ENCODE measurements at regions not wholly inside any gene's neighbourhood (a gene's known extent, or its start where the extent isn't known, plus 50 kb on each side); places are given as distances from the start of the nearest gene placed in this dataset.
"Not testable (repeated sequence)": the region's sequence is repeated elsewhere in the genome, so short reads cannot be mapped to it uniquely, and the experiment has no call there.

DNA sequence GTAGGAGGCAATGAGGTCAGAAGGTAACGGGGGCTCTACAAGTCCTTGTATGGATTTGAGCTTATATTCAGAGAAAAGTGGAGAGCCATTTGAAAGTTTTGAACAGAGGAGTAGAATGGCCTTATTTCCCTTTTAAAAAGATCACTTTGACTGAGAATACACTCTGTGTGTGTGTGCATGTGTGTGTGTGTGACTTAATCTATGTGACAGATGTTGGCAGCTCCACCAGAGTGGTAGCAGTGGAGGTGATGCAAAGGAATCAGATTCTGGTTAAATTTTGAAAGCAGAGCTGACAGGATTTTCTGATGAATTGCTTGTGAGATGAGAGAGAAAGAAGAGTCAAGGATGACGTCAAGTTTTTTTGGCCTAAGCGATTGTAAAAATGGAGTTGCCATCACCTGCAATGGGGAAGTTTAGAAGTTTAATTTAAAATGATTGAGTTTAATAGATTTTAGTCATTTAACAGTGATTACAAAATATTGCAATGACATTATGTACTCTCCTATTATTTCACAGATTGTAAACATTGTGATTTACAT is 172.2 kb upstream of the HEY2 start:
- no peak for DNase-seq (ENCODE audit: low spot score in 2 of 2)
- FAIRE-seq, result no peak

DNA sequence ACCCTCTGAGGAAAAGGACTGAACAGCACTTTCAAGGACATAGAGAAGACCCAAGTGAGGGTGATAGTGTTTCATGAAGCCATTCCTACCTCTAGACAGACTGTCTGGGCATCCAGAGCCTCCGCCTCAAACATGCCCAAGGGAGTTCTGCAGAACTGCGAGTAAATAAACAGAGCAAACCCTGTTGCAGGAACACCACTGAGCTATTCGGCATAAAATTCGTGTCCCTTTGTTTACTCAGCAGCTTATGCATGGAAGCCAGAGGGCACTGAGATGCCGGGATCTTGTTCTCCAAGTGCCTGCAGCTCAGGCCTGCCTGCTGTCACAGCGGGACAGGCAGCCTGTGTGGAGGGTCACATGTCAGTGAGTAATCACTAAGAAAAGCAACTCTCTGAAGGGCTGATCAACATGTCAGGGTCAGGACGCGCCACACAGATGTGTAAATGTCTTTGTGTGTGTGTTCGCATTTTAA is 164.9 kb upstream of the HEY2 start:
- FAIRE-seq (peak; percentile 31), DNase-seq (ENCODE audit: low spot score in 2 of 2) (peak; percentile 41 to 55)

DNA sequence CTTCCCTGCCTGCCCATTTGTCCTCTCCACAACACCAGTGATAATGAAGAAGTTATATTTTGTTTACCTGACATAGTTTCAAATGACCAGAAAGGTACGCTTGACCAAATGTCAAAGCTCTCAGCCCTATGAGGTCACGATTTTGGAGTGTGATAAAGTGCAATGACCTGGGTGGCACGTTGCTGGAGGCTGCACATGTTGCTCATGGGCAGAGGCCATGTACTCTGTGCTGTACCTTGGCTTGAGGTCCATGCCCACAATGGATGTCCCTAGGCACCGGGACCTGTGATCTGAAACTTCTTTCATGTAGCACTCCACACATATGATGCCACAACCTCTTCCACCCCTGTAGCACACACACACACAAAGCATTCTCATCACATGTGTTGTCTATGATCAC is 164.0 kb upstream of the HEY2 start:
- DNase-seq (ENCODE audit: low spot score in 2 of 2) (no peak), FAIRE-seq (no peak)

DNA sequence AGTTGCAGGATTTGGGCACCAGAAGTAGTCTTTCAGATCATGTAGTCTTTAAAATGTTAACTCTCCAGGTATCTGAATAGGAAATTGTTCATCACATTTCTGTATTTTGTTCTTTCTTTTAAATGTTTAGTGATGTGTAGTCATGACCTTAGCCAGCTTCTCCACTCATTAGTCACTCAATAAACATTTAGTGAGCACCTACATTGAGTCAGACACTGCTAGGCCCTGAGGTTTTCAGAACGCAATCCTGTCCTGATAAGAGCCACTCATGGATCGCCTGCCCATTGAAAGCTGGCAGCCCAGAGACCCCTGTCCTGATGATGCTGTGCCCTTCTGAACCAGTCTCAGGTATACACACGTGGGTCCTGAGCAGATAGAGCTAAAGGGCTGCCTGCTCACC is 163.4 kb upstream of the HEY2 start:
- no peak for DNase-seq (ENCODE audit: low spot score in 2 of 2)
- FAIRE-seq, result no peak

DNA sequence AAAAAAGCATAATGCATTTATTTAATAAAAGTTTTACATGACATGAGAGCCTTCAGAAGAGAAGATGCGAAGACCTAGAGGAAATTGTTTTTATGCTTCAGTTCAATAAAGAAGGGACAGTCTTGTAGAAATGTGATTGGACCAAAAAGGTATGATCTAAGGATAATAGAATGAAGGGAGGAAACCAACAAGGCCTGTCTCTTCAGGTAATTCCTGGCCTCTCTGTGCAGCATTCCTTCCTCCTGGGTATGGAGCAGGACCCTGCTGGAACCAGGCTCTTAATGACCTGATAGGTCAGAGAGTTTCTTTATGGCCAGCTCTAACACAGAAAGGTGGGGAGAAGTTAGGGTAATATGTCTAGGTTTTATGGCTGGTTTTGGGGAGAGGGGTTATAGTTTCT is 162.8 kb upstream of the HEY2 start:
- no peak for DNase-seq (ENCODE audit: low spot score in 2 of 2)
- FAIRE-seq, result no peak

DNA sequence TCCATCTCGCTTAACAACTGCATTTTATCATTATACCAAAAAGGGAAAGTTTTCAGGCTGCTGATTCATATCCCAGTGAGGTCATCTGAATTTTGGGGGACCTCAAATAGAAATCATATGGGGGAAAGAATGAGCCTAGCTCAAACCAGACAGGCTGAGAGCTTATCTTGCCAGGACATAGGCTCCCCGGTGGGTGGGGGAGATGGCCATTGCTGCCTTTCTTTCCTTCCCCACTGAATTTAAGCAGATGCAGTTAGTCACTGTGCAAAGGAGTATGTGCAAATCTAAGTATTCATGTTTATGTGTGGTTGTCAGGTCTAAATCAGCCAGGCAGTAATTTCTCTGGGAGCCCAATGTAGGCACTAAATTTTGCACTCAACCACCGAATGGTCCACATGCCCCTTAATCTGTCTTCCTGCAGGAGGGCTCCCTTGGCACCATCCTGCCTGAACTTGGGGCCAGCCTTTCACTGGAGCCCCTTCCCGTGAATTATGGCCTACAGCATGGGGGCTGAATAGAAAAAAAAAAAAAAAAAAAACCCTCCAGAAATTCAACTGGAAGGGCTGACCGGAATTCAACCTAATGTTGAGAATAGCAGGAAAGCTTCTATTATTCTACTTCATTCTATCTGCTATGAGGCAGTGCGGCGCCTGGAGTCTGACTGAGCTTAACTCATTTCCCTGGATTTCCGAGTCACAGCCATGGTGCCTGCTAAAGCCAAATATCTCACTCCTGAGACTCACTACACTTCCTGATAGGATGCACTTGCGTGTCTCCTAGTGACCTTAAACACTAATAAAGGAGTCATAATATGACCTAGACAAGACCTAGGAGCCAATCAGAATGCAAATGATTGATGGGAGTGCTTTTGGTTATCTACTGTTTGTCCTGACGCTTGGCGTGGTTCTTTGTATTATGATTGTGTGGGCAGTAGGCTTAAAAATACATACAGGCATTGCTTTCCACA is 161.5 kb upstream of the HEY2 start:
- DNase-seq (ENCODE audit: low spot score in 2 of 2) (no peak), FAIRE-seq (no peak)

DNA sequence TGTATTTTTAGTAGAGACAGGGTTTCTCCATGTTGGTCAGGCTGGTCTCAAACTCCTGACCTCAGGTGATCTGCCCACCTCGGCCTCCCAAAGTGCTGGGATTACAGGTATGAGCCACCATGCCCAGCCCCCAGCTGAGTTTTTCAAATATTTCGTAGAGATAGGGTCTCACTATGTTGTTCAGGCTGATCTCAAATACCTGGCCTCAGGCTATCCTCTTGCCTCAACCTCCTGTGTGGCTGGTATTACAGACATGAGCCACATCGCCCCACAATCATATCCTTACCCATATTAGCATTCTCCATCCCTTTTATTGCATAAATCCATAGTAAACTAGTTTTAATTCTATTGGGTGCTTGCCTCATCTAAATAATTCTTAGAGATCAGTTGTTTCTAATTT is 157.6 kb upstream of the HEY2 start:
- not testable (repeated sequence) for FAIRE-seq

DNA sequence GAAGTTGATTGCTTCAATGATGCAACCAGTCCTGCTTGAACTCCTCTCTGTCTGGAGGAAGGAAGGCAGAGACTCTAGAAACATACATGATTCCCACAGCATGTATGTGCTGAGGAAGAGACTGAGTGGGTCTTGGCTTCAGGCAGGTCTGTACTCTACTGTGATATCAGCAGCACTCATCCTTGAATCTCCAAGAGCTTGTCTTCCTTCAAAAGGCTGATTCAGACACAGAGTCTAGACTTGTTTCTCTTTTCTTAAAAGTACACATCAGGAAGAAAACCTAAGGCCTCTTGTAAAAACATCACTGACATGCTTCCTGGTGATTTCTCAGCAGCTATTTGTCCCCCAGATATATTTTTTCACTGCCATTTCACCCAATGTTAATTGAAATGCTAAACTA is 155.7 kb upstream of the HEY2 start:
- no peak for FAIRE-seq
- no peak for DNase-seq (ENCODE audit: low spot score in 2 of 2)

More for the DNA sequence above, 157.6 kb upstream of the HEY2 start:
- DNase-seq (ENCODE audit: low spot score in 2 of 2), result not testable (repeated sequence)

DNA sequence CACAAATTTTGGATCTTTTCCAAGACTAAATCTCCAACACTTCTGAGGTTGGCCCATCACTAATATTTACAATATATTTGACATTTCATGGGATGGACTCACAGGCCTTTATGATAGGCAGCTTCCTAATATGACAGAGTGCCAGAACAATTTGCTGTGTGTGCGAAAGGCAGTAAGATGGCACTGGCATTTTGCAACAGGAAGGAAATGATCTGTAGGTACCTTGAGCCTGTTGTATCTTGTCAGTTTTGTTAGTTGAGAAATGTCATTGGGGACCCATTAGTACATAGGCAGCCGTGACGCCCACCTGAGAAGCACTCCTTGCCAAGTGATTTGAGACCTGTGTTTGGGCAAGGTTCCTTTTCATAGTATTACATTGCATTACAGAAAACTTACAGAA is 153.4 kb upstream of the HEY2 start:
- FAIRE-seq, result no peak

DNA sequence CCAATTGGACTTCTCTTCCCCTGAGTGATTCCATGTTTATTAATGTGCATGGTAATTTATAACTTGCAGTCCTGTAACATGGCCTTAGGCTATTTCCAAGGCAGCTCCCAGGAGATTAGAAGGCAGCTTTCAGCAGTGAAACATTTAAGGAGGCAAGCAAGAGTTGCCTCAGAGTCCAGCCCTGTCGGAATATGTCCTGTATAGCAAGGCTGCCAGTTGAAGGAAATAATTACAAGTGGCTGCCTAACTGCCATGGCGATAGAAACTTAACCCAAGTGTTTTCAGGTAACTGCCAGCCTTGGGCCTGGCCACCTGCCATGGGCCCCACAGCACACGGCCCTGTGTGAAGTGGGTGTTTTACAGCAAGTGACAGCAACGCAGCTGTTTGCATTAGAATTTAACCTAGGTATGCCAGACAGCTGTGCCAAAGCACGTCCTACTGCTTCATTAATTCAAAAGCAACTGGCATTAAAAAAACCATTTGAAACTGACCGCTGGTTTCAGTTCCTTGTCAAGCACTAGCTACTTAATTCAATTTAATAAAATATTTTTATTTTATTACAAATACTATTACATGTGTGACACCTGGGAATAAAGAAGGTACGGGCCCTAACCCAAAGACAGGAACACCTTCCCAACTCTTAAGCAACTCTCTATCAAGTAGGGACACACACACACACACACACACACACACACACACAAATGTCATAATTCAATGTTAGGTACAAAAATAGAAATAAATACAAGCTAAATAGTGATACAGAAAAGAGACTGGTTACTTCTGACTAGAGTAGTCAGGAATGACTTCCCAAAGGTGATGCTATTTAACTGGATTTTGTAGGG is 151.8 kb upstream of the HEY2 start:
- no peak for FAIRE-seq
- no peak for DNase-seq (ENCODE audit: low spot score in 2 of 2)

More for the DNA sequence above, 153.4 kb upstream of the HEY2 start:
- no peak for DNase-seq (ENCODE audit: low spot score in 2 of 2)

DNA sequence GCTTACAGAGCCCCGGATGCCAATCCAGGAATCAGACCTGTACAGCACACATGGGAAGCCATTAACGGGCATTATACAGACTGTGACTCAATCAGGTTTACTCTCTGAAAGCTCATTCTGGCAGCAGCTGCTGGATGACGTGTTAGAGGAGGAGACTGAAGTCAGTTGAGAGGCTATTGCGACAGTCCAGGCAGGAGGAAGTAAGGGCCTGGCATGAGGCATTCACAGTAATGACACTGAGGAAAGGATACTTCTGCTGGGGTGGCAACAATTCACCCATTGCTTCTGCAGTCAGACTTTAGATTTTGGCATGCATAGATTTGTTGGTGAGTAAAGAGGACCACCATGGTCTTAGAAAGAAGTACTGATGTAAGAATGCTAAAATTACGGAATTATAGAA is 151.0 kb upstream of the HEY2 start:
- FAIRE-seq (no peak), DNase-seq (ENCODE audit: low spot score in 2 of 2) (no peak)

DNA sequence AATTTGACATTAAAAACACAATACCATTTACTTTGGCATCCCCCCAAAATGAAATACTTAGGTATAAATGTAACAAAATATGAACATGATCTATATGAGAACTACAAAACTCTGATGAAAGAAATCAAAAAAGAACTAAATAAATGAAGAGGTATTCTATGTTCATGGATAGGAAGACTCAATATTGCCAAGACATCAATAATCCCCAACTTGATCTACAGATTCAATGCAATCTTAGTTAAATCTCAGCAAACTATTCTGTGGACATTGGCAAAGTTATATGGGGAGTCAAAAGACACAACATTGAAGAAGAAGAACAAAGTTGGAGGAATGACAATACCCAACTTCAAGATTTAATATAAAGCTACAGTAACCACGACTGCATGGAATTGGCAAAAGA is 145.2 kb upstream of the HEY2 start:
- DNase-seq (ENCODE audit: low spot score in 2 of 2) (no peak), FAIRE-seq (no peak)

DNA sequence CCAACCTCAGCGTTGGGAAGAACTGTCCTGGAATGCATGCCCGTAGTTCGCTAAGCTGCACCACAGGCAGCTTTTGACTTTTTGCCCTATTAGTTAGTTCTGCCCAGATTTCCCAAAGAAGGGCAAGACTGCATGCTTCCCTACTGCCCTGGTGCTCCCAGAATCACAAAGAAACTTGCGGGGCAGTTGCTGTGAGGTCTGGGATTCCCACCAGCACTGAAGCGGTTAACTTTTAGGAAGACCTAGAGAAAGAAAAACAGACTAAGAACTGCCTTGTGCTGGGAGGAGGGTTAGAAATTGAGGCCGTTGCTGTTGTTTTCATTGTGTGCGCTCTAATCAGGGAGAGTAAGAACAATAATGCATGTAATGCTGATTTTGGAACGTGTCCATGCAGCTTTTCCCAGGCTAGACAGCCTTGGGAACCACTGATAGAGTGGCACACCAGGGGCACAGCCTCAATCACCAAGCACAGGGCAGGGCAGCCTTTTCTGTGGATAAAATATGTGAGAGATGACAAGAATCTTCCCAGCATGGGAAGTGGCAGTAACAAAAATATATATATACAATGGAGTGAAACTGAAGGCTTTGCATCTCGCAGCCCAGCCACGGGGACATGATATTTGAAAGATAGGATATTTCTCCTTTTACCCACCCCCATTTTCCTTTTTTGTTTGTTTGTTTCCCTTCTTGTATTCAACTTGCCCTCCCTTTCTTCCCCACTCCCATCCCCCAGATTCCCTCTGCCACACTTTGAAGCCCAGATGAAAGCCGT is 137.7 kb upstream of the HEY2 start:
- DNase-seq (ENCODE audit: low spot score in 2 of 2) (peak in 1 of 2 donors; percentile 12), FAIRE-seq (no peak)

DNA sequence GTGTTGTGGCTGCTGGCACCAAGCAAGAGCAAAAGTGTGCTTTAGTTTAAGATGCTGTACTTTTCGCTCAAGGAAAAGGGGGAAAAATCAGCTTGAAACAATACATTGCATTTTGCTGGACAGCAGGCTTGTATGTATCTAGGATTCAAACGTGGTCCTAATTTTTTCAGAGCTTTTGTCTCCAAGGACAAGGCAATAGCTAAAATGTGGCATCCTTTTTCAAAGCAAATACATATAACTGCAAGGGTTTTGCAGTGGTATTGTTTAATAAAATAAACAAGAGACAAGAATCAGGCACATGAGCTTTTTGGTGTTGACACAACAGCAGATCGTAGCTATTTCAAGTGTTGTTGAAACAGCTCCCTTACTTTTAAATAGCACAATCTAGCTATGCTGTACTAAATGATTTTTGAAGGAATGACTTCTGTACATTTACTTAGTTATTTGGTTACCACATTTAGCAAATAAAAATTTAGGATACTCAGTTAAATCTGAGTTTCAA is 137.0 kb upstream of the HEY2 start:
- no peak for DNase-seq (ENCODE audit: low spot score in 2 of 2)

DNA sequence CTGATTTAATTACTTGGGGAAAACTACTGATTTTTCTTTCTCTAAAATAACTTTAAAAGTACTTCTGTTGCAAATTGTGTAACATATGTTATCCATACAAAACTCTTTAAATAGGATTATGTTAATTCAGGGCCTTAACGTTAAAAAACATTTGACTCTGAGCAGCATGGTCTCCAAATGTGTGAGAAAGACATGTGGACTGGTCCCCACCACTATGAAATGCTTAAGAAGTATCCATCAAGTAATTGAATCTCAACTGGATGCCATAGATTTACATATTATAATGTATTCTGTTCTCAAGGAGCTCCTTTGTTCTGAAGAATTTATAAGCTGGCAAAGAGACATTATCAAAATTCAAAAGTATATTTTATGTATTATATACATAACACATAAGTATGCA is 130.8 kb upstream of the HEY2 start:
- DNase-seq (ENCODE audit: low spot score in 2 of 2) (no peak), FAIRE-seq (no peak)

More for the DNA sequence above, 137.0 kb upstream of the HEY2 start:
- FAIRE-seq, result no peak

DNA sequence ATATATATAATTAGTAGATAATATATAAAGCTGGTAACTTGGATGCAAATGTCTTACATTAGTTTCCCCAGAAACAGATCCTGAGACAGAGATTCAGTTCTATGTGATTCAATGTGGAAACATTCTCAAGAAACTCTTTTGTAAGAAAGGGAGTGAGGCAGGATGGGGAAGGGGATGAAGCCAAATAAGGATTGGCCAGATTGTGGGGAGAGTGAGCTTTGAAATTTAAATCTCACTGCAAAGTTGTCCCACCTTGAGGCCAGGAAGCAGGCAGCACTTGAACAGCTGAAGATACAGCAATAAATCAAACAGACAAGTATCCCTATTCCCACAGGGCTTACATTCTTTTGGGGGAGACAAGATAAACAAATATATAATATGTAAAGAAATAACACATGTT is 126.3 kb upstream of the HEY2 start:
- no peak for DNase-seq (ENCODE audit: low spot score in 2 of 2)
- FAIRE-seq, result no peak

DNA sequence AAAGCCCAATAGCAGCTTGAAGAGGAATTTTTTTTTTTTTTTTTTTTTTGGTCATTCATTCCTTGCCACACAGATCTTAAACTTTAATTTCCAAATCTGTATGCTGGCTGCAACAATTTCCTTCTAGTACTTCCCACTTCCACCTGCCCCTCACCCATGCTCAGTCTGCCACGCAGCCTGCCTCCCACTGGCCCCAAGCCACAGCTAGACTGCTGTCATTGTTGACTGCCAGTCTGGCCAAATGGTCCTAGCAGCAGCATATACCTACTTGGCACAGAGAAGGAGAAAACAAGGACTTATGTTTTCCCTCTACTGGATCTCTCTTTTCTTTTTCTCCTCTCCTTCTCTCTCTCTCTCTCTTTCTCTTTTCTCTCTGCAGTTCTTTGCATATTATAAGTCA is 118.3 kb upstream of the HEY2 start:
- FAIRE-seq (no peak), DNase-seq (ENCODE audit: low spot score in 2 of 2) (no peak)

DNA sequence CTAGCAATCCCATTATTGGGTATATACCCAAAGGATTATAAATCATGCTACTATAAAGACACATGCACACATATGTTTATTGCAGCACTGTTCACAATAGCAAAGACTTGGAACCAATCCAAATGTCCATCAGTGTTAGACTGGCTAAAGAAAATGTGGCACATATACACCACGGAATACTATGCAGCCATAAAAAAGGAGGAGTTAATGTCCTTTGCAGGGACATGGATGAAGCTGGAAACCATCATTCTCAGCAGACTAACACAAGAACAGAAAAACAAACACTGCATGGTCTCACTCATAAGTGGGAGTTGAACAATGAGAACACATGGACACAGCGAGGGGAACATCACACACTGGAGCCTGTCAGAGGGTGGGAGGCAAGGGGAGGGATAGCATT is 113.4 kb upstream of the HEY2 start:
- FAIRE-seq; DNase-seq (ENCODE audit: low spot score in 2 of 2): not testable (repeated sequence)

DNA sequence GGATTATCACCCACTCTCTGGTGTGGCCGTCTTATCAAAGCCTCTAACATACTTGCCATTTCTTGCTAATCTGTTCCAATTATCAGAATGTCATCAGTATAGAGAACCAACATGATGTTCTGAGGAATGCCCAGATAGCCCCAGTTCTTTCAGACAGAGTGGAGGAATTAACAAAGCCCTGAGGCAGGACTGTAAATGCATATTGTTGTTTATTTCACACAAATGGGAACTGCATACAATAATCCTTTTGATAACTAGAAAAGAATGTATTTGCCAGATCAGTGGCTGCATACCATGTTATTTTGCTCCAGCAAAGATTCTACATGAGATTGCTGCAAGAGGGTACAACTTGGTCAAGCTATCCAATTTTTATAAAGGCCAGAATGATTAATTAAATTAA is 112.8 kb upstream of the HEY2 start:
- FAIRE-seq (no peak), DNase-seq (ENCODE audit: low spot score in 2 of 2) (no peak)

DNA sequence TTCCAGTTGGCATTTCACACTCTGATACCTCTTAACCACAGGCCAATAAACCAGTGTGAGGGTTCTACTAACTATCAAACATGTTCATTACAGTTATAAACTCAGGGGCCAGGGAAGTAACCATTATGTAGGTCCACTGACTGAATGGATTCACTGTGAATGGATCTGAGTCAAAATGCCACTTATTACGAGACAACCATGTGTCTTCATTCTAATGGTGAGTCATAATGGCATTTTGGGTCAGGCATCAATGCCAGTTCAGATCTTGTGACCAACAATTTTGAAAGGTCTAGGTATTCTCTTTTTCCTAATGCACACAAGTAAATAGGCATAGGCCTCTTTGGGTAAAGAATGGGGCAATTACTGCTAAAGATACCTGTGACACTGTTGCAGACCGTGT is 112.2 kb upstream of the HEY2 start:
- DNase-seq (ENCODE audit: low spot score in 2 of 2) (no peak), FAIRE-seq (no peak)

Data from frontal cortex (tissue), 3 donors.